HepG2 (cell line): ENCODE measurements at regions not wholly inside any gene's neighbourhood (a gene's known extent, or its start where the extent isn't known, plus 50 kb on each side); places are given as distances from the start of the nearest gene placed in this dataset.

ENCODE experiments used
- ATAC-seq: fragments of 200-7000 bp; cut with Tn5 transposase; 3 replicates; pipeline ENCODE4 v1.9.1; 2020; ENCODE audit warnings: mild to moderate bottlenecking, moderate library complexity
- BruUV-seq: library from RNA; stranded (reverse); fragments of 400-500 nt; replicated peaks from 2 replicates; lab custom pipeline; 2021; lab: Mats Ljungman, UMichigan
- CTCF ChIA-PET: fragments of 300-600 bp; formaldehyde crosslinking; extraction: SDS; loops from one replicate; lab custom pipeline; 2021; ENCODE audit warnings: low total read pairs, inconsistent platforms, low intra/inter-chr PET ratio; lab: Yijun Ruan, JAX
- POLR2A ChIA-PET: fragments of 350-600 bp; sonication (Branson Sonifier 250); formaldehyde crosslinking; loops from one replicate; lab custom pipeline; 2020; ENCODE audit warnings: antibody characterized with exemption, inconsistent platforms; lab: Yijun Ruan, JAX
- DNase-seq: peaks from one replicate; pipeline ENCODE4 v3.0.0-alpha.2; 2015; ENCODE audit warnings: low spot score
- FAIRE-seq: peaks from 3 replicates; lab custom pipeline; 2011; peaks lifted over from hg19 to GRCh38; lab: Jason Lieb, UNC
- H2AFZ ChIP-seq: one replicate; pipeline ENCODE4 v1.6.1; 2011; ENCODE audit warnings: low read length, inconsistent platforms
- H3K27ac ChIP-seq: fragments of 300-600 bp; 3 replicates; pipeline ENCODE4 v1.8.0; 2011; ENCODE audit warnings: mixed run types, mild to moderate bottlenecking, mixed read lengths, low read length, inconsistent platforms; ENCODE audit not compliant: insufficient read depth; ENCODE audit errors: extremely low read length
- H3K27me3 ChIP-seq, 2 experiments: fragments of 200-600 bp in 1 of 2; 2 replicates in 1 of 2; 3 replicates in 1 of 2; pipeline versions ENCODE4 v1.6.0 to v1.8.0; 2011; ENCODE audit warnings: low read length in 2 of 2, mild to moderate bottlenecking in 2 of 2, moderate library complexity in 2 of 2, inconsistent platforms in 1 of 2; ENCODE audit not compliant: insufficient read depth in 2 of 2, control insufficient read depth in 1 of 2
- H3K36me3 ChIP-seq, 2 experiments: fragments of 200-600 bp in 1 of 2; replicated peaks in 1 of 2; 2 replicates in 1 of 2; 3 replicates in 1 of 2; pipeline versions ENCODE4 v1.5.1 to v1.8.0; 2011; ENCODE audit warnings: low read length in 2 of 2, inconsistent platforms in 1 of 2; ENCODE audit not compliant: insufficient read depth in 2 of 2, control insufficient read depth in 1 of 2
- H3K4me1 ChIP-seq: 2 replicates; pipeline ENCODE4 v1.5.1; 2012; ENCODE audit warnings: low read length, inconsistent platforms; ENCODE audit not compliant: insufficient read depth
- H3K4me2 ChIP-seq: 2 replicates; pipeline ENCODE4 v1.6.0; 2011; ENCODE audit warnings: low read depth, low read length, inconsistent platforms
- H3K4me3 ChIP-seq, 3 experiments: fragments of 200-600 bp in 1 of 3; sonication (generic), shearing (Covaris generic) in 1 of 3; replicated peaks in 1 of 3; 2 replicates each; pipeline ENCODE4 v1.5.1; 2011 to 2016; ENCODE audit warnings: low read length in 3 of 3, inconsistent platforms in 2 of 3, low read depth in 2 of 3, mild to moderate bottlenecking in 2 of 3, control low read depth in 1 of 3, mixed read lengths in 1 of 3; ENCODE audit not compliant: insufficient read depth in 1 of 3
- H3K79me2 ChIP-seq: one replicate; pipeline ENCODE4 v1.6.1; 2011; ENCODE audit warnings: low read length, inconsistent platforms; ENCODE audit not compliant: insufficient read depth
- H3K9ac ChIP-seq: 2 replicates; pipeline ENCODE4 v1.6.0; 2011; ENCODE audit warnings: mild to moderate bottlenecking, low read depth, low read length, inconsistent platforms; ENCODE audit not compliant: insufficient read depth
- H3K9me3 ChIP-seq: 2 replicates; pipeline ENCODE4 v1.5.1; 2012; ENCODE audit warnings: mild to moderate bottlenecking, low read length
- H4K20me1 ChIP-seq: 2 replicates; pipeline ENCODE4 v1.6.0; 2011; ENCODE audit warnings: inconsistent platforms, mild to moderate bottlenecking, low read length, moderate library complexity; ENCODE audit not compliant: insufficient read depth
- CEBPB ChIP-seq: IDR thresholded peaks from 2 replicates; pipeline ENCODE4 v1.6.1; 2011; ENCODE audit warnings: low read depth, low read length, improper control_type of control experiment, borderline replicate concordance
- GATA4 ChIP-seq: sonication (generic); IDR thresholded peaks from 2 replicates; pipeline ENCODE4 v1.6.1; 2016; ENCODE audit warnings: antibody characterized with exemption, low read depth, borderline replicate concordance
- MIXL1 ChIP-seq: IDR thresholded peaks from 2 replicates; pipeline ENCODE4 v1.6.1; 2016
- PTBP1 ChIP-seq: fragments of 200-400 bp; formaldehyde crosslinking; IDR thresholded peaks from 2 replicates; pipeline ENCODE4 v1.6.1; 2018; ENCODE audit warnings: low read length, low read depth; ENCODE audit not compliant: poor library complexity, severe bottlenecking
- RBFOX2 ChIP-seq: fragments of 200-400 bp; formaldehyde crosslinking; IDR thresholded peaks from 2 replicates; pipeline ENCODE4 v1.6.1; 2017; ENCODE audit warnings: low read depth, mild to moderate bottlenecking, low read length
- REPIN1 ChIP-seq: sonication (generic); formaldehyde crosslinking; IDR thresholded peaks from 2 replicates; pipeline ENCODE4 v1.8.0; 2022; ENCODE audit warnings: missing genetic modification reagents, low read depth, mild to moderate bottlenecking, borderline replicate concordance
- SRSF9 ChIP-seq: fragments of 200-400 bp; formaldehyde crosslinking; IDR thresholded peaks from 2 replicates; pipeline ENCODE4 v1.6.1; 2018; ENCODE audit warnings: borderline replicate concordance, mild to moderate bottlenecking, low read depth, low read length; ENCODE audit not compliant: insufficient read depth, poor library complexity, severe bottlenecking
- ZNF276 ChIP-seq: sonication (generic); formaldehyde crosslinking; IDR thresholded peaks from 2 replicates; pipeline ENCODE4 v1.4.0; 2020; ENCODE audit warnings: mild to moderate bottlenecking, low read depth, missing genetic modification reagents
- ZNF318 ChIP-seq: sonication (generic); formaldehyde crosslinking; IDR thresholded peaks from 2 replicates; pipeline ENCODE4 v1.4.0; 2020; ENCODE audit warnings: mild to moderate bottlenecking, missing genetic modification reagents
- ZNF468 ChIP-seq: sonication (generic); formaldehyde crosslinking; IDR thresholded peaks from 2 replicates; pipeline ENCODE4 v1.8.0; 2022; ENCODE audit warnings: mild to moderate bottlenecking, moderate library complexity, missing genetic modification reagents
- ZNF557 ChIP-seq: sonication (generic); formaldehyde crosslinking; IDR thresholded peaks from 2 replicates; pipeline ENCODE4 v1.4.0; 2020; ENCODE audit warnings: missing genetic modification reagents
- ZNF674 ChIP-seq: sonication (generic); formaldehyde crosslinking; IDR thresholded peaks from 2 replicates; pipeline ENCODE4 v1.5.0; 2020; ENCODE audit warnings: low read depth, mild to moderate bottlenecking, missing genetic modification reagents
- ZNF766 ChIP-seq: sonication (generic); formaldehyde crosslinking; IDR thresholded peaks from 2 replicates; pipeline ENCODE4 v1.5.0; 2020; ENCODE audit warnings: missing genetic modification reagents, borderline replicate concordance
- WGBS: methylation state at CpG from one replicate; pipeline ENCODE4 v1.1.6; 2017; ENCODE audit warnings: low lambda C conversion rate; 5-methylcytosine and 5-hydroxymethylcytosine counted together
- in situ Hi-C: cut with HindIII; loops from 2 replicates; pipeline ENCODE4 v1.10.0; 2017; ENCODE audit warnings: low pct_unique_long_range_greater_than_20kb; ENCODE audit not compliant: extremely low pct_ligation_motif_present
- intact Hi-C: fragments of 100-400 bp; cut with micrococcal nuclease; formaldehyde crosslinking; loops from one replicate; pipeline ENCODE4 v1.10.0; 2022; ENCODE audit not compliant: unreplicated experiment

GRCh38 chr2:49342156-49342555 is 187.8 kb upstream of the FSHR start:
- 0% methylated on average over 1 of the region's 1 CpG for WGBS

GRCh38 chr2:49335546-49335945 is 181.2 kb upstream of the FSHR start:
- no TSS peak for BruUV-seq
- FAIRE-seq (no peak), DNase-seq (no peak), ATAC-seq (no peak)
- intact Hi-C loops (no loop called here), in situ Hi-C loops (no loop called here)
- Histone ChIP-seq H3K9me3 (no peaks in the 10 kb centered on the region), H3K27me3 (no peaks in the 10 kb centered on the region), H3K79me2 (no peaks in the 10 kb centered on the region), H3K4me3 (no peak overlapping the region), H3K4me2 (no peak overlapping the region), H4K20me1 (no peaks in the 10 kb centered on the region), H3K9ac (no peak overlapping the region), H3K27ac (no peak overlapping the region), H2AFZ (no peak overlapping the region), H3K36me3 (no peaks in the 10 kb centered on the region), H3K4me1 (no peaks in the 10 kb centered on the region)
- ChIA-PET POLR2A (no interaction called here), CTCF (no interaction called here)
- WGBS = 2% methylated on average over 5 of the region's 5 CpGs
- TF ChIP-seq ZNF318 (CRISPR knock-in tag) (no peak), REPIN1 (CRISPR knock-in tag) (no peak)

More at GRCh38 chr2:49342156-49342555, 187.8 kb upstream of the FSHR start:
- Histone ChIP-seq H3K4me2 (no peak overlapping the region), H3K4me3 (no peak overlapping the region), H3K27me3 (no peaks in the 10 kb centered on the region), H2AFZ (no peak overlapping the region), H3K4me1 (no peaks in the 10 kb centered on the region)
- DNase-seq (no peak), FAIRE-seq (no peak)
- BruUV-seq = no TSS peak
- POLR2A ChIA-PET = no interaction called here
- TF ChIP-seq ZNF468 (CRISPR knock-in tag) = no peak
- no peak for TF ChIP-seq ZNF766
- TF ChIP-seq ZNF276 (CRISPR knock-in tag) = no peak
- TF ChIP-seq RBFOX2 = no peak
- TF ChIP-seq CEBPB = no peak
- TF ChIP-seq ZNF674 = no peak
- TF ChIP-seq ZNF557 (CRISPR knock-in tag) = no peak
- TF ChIP-seq GATA4 = no peak
- no peak for TF ChIP-seq SRSF9
- no peak for TF ChIP-seq PTBP1
- TF ChIP-seq MIXL1 (CRISPR knock-in tag) = no peak
- TF ChIP-seq, all 625 proteins: peak for 0
- in situ Hi-C loops = no loop called here
- no peak for ATAC-seq
- intact Hi-C loops = no loop called here
- H3K36me3 ChIP-seq = no peaks in the 10 kb centered on the region
- H3K79me2 ChIP-seq = no peaks in the 10 kb centered on the region
- H3K27ac ChIP-seq = no peak overlapping the region
- H3K9me3 ChIP-seq = no peaks in the 10 kb centered on the region
- no peak overlapping the region for H3K9ac ChIP-seq
- H4K20me1 ChIP-seq = no peaks in the 10 kb centered on the region
- CTCF ChIA-PET = no interaction called here
